ENCODE measurements at regions not wholly inside any gene's neighbourhood (a gene's known extent, or its start where the extent isn't known, plus 50 kb on each side); places are given as distances from the start of the nearest gene placed in this dataset.
A peak's percentile ranks its signal among the peaks of the same experiment; 100 is the strongest.

- H3K27ac ChIP-seq (ENCODE audit: insufficient read depth, low read length): no peak overlapping the region
- H3K9me3 ChIP-seq (ENCODE audit: control insufficient read depth, insufficient read depth, low read length): no peaks in the 10 kb centered on the region
- H2BK15ac ChIP-seq (ENCODE audit: low read depth, low read length): no peak overlapping the region
- H4K91ac ChIP-seq (ENCODE audit: insufficient read depth, low read depth, low read length): no peak overlapping the region
- no peak overlapping the region for H4K8ac ChIP-seq (ENCODE audit: low read depth in 2 of 2, low read length in 2 of 2)
- H3K9me1 ChIP-seq (ENCODE audit: insufficient read depth, low read length): no peaks in the 10 kb centered on the region
- ATAC-seq (ENCODE audit: low read depth) (peak; percentile 57; the same call in 1 of the 2 replicates), DNase-seq (peak; percentile 4)
- no peak overlapping the region for H2AFZ ChIP-seq (replicated peaks; ENCODE audit: low read length, poor library complexity)
- TF ChIP-seq, protein P1, sequence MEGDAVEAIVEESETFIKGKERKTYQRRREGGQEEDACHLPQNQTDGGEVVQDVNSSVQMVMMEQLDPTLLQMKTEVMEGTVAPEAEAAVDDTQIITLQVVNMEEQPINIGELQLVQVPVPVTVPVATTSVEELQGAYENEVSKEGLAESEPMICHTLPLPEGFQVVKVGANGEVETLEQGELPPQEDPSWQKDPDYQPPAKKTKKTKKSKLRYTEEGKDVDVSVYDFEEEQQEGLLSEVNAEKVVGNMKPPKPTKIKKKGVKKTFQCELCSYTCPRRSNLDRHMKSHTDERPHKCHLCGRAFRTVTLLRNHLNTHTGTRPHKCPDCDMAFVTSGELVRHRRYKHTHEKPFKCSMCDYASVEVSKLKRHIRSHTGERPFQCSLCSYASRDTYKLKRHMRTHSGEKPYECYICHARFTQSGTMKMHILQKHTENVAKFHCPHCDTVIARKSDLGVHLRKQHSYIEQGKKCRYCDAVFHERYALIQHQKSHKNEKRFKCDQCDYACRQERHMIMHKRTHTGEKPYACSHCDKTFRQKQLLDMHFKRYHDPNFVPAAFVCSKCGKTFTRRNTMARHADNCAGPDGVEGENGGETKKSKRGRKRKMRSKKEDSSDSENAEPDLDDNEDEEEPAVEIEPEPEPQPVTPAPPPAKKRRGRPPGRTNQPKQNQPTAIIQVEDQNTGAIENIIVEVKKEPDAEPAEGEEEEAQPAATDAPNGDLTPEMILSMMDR (conservative IDR thresholded peaks at IDR 0.05; ENCODE audit: low read depth, low read length): peak; percentile 24; the same call in 1 of the 2 replicates
- no peak for TF ChIP-seq FOS (IDR thresholded peaks at IDR 0.05; ENCODE audit: low read depth, low read length)
- TF ChIP-seq, protein P2, sequence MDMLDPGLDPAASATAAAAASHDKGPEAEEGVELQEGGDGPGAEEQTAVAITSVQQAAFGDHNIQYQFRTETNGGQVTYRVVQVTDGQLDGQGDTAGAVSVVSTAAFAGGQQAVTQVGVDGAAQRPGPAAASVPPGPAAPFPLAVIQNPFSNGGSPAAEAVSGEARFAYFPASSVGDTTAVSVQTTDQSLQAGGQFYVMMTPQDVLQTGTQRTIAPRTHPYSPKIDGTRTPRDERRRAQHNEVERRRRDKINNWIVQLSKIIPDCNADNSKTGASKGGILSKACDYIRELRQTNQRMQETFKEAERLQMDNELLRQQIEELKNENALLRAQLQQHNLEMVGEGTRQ (IDR thresholded peaks at IDR 0.05; ENCODE audit: low read depth, low read length): no peak
- no peak overlapping the region for H3K23ac ChIP-seq (ENCODE audit: low read depth, low read length)
- no peak overlapping the region for H3K4me2 ChIP-seq (ENCODE audit: low read depth, low read length)
- no peak overlapping the region for H3K4me3 ChIP-seq (ENCODE audit: insufficient read depth, low read depth, low read length)
- H2BK5ac ChIP-seq (ENCODE audit: low read depth, low read length, poor library complexity, severe bottlenecking): no peak overlapping the region
- H3K36me3 ChIP-seq (ENCODE audit: control insufficient read depth, insufficient read depth, low read length): no peaks in the 10 kb centered on the region
- ChIA-PET CTCF (interaction anchor here (1.3 kb wide), 1 partner anchor 13 kb away, joined by 5 read pairs; no protein-coding TSS in a partner anchor), POLR2A (ENCODE audit: unreplicated experiment) (no interaction called here)
- H4K5ac ChIP-seq (ENCODE audit: low read depth, low read length): no peak overlapping the region
- H3K14ac ChIP-seq (replicated peaks; ENCODE audit: low read depth, low read length): no peak overlapping the region
- H4K20me1 ChIP-seq (ENCODE audit: insufficient read depth, low read length): no peaks in the 10 kb centered on the region
- no peak overlapping the region for H2BK120ac ChIP-seq (ENCODE audit: low read depth, low read length)
- H3K4me1 ChIP-seq (ENCODE audit: control insufficient read depth, insufficient read depth, low read length): no peaks in the 10 kb centered on the region
- peaks cover 10% of the 10 kb centered on the region for H3K27me3 ChIP-seq (ENCODE audit: control insufficient read depth, insufficient read depth, low read length)
- no peak overlapping the region for H3K4ac ChIP-seq (ENCODE audit: low read depth, low read length)
- dilution Hi-C loops (cut with HindIII; ENCODE audit: low sequenced_read_pairs, unreplicated experiment) (no loop called here), intact Hi-C loops (cut with micrococcal nuclease) (no loop called here), in situ Hi-C loops (cut with MboI; ENCODE audit: low sequenced_read_pairs) (no loop called here)
- H2BK20ac ChIP-seq (ENCODE audit: low read depth, low read length): no peak overlapping the region
- no peak overlapping the region for H2AK5ac ChIP-seq (ENCODE audit: low read depth, low read length)
- H3K9ac ChIP-seq (ENCODE audit: low read depth, low read length): no peak overlapping the region
- H3K18ac ChIP-seq (ENCODE audit: low read depth, low read length): no peak overlapping the region
- no peaks in the 10 kb centered on the region for H3K79me1 ChIP-seq (ENCODE audit: low read depth in 1 of 2, low read length in 2 of 2)
- no peak overlapping the region for H3K56ac ChIP-seq (ENCODE audit: extremely low read depth, insufficient read depth, low read length)
- 0% methylated on average over 1 of the region's 14 CpGs; no CpG with 5 or more reads in 1 of the 2 experiments for WGBS, 2 experiments (ENCODE audit: extremely low coverage in 2 of 2, insufficient read length in 1 of 2)
- no peak overlapping the region for H2AK9ac ChIP-seq (replicated peaks; ENCODE audit: low read depth, low read length, poor library complexity)
- BruUV-seq (replicated peaks): no TSS peak
These were observed 99.5 kb downstream of the ZNF280B start for GRCh38 chr22:22408731-22409696.

Data from IMR-90 (cell line).